Left hindlimb (tissue), 1 donor: ENCODE measurements at regions not wholly inside any gene's neighbourhood (a gene's known extent, or its start where the extent isn't known, plus 50 kb on each side); places are given as distances from the start of the nearest gene placed in this dataset.

Experiments
- DNase-seq: peaks from one replicate; pipeline ENCODE4 v3.0.0-alpha.2; 2018

DNA sequence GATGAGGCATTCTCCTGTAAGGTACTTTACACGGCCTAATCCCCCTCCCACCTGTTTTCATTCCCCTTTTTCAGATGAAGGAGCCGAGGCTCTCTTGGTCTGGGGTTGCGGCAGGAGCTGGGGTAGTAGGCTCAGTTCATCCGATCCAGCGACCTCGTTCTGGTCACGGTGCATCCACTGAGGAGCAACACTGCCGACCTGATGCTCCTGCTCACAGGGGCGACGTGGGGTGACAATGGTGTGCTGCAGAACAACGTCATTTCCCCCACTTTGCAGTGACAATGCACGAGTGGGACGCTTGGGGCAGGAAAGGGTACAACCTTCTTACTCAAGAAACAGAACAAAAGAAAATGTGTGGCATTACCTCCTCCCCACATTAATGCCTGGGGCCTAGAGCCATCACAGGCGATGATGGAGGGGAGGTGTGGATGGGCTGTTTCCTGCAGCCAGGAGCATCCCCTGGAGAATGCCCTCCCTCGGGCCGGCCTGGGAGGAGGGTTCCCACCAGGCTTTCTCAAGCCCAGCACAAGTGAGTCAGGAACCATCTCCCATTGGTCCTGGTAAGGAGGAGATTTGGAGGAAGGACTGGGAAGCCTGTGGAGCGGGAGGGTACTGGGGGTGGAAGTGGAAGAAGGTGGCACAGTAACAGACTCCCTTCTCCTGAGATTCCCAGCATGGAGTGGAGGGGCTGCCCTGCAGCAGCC is 125.6 kb downstream of the SPATA19 start:
- DNase-seq = no peak

GRCh38 chr11:133718831-133719230 is 126.5 kb downstream of the SPATA19 start:
- no peak for DNase-seq

GRCh38 chr11:133718238-133718637 is 127.1 kb downstream of the SPATA19 start:
- no peak for DNase-seq

DNA sequence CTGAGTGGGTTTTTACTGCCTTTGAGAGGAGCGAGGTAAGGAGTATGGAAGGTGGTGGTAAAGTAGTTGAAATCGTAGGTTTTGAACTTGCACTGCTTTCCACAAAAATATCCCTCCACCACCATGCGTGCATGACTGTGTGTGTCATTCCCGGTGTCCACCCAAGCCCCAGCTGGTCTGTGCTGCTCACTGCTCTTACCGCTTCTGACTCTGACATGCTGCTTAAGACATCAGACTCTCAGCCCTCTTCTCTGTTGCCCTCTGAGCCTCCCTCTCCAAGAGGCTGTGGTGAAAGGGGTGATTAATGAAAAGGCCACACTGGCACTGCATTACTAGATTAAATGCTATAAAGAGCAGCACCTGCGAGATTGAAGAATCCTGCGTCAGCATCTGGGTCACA is 128.7 kb downstream of the SPATA19 start:
- no peak for DNase-seq

DNA sequence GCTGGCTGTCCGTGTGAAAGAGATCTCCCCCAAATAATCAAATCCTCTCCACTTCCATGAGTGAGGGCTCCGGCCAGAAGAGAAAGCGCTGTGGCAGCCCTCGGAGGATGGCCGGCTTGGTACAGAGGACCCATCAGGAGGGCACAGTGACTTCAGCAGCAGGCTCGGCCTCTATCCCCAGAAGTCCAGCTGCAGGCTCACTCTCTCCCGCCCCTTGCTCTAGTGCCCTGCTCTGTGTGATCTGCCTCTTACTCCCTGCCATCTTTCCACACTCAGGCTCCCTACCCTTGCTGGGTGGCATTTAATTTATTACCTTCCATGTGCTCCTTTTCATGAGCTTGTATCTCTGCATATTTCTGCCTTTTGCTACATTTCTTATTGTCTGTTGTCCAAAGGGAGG is 129.7 kb downstream of the SPATA19 start:
- DNase-seq = no peak

- DNase-seq = no peak
Observed at GRCh38 chr11:133714471-133715375, 130.6 kb downstream of the SPATA19 start.

- no peak for DNase-seq
Observed at GRCh38 chr11:133713844-133714243, 131.5 kb downstream of the SPATA19 start.

DNA sequence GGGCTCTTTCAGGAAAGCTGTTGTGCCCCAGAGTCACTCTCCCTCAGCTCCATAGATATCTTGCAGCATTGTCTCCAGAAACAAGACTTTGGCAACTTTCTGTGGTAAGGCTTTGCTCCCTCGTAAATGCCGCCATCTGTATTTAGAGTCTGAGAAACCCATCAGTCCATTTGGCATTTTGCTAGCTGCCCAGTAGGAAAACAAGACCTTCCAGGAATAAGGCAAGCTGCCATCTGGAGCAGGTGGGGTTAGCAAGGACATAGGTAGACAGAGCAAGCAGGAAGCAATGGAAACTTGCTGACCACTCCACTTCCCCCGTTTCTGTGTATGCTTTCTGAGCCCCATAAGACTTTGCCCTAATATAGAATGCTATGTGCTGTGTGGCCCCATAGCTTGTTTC is 131.9 kb downstream of the SPATA19 start:
- DNase-seq = no peak

DNA sequence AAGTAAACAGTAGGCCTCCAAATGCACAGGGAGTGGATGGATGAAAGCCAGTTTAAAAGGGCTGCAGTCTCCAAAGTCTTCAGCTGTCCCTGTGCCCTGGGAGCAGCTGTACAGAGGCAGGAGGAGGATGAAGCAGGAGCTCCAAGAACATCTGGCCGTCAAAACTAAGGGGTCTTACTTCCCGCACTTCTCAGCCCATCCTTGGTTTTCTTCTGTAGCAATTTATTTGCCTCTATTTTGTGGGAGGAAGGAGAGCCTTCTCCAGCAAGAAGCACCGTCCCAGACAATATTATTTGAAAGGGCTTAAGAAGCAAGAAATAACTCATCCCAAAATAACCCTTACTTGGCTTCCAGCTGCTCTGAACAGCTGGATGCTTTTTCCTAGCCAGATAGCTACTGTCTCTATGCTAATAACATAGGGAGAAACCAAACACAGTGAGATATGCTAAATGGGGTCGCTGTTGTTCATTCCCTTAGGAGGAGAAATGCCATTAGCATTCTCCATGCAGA is 133.2 kb downstream of the SPATA19 start:
- DNase-seq = peak; percentile 40

DNA sequence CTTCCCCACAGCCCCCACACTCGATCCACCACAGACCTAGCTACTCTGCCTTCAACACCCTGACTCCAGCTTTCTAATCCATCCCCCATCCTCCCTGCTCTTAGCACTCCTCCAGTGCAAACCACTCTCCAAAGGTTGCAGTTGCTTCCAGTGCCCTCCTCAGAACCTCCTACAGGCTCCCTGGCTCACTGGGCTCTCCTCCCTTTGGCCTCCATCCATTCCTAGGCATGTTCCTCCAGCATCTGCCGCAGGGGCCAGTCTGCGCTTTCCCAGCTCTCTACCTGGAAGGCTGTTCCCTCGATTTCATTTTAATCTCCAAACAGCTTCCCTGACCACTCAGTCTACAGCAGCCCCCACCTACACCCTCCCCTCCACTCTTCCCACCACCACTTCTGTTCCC is 133.8 kb downstream of the SPATA19 start:
- no peak for DNase-seq

GRCh38 chr11:133710681-133711240 is 134.6 kb downstream of the SPATA19 start:
- DNase-seq = no peak

DNA sequence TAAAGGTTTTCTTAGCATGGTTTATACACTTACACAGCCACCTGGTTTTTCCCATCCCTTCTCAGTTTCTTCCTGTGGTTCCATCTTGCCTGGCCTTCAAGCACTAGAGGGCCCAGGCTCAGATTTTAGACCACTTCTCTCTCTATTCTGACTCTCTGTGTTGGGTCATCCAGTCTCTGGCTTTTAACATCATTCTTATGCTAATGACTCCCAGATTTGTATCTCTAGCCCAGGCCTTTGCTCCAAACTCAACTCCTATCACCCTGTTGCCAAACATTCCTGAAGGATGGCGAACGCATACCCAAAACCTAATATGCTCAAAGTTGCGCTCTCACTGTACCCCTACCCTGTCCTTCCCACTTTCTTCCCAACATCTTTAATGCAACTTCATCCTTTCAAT is 135.1 kb downstream of the SPATA19 start:
- no peak for DNase-seq

DNA sequence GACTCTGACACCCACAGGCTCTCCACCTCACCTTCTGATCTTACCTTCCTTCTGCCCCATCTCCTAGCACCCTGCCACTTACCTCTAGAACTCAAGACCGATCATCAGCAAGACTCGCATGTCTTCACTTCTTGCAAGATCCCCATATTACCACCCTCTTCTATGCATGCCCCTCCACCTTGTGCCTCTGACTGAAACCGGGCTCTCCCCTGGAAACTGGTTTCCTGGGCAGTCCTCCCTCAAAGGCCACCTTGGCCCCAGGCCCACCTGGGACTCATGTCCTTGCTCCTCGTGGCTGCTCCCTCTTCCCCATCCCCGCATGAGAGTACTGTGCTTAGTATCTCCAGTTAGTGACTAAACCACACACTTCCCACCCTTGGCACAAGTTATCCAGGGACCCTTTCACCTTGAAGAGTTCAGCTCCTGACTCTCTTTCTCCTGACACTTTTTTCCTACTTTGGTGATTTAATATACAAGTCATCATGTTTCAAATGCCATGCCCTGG is 136.7 kb downstream of the SPATA19 start:
- DNase-seq = no peak

GRCh38 chr11:133706925-133707794 is 138.2 kb downstream of the SPATA19 start:
- no peak for DNase-seq

DNA sequence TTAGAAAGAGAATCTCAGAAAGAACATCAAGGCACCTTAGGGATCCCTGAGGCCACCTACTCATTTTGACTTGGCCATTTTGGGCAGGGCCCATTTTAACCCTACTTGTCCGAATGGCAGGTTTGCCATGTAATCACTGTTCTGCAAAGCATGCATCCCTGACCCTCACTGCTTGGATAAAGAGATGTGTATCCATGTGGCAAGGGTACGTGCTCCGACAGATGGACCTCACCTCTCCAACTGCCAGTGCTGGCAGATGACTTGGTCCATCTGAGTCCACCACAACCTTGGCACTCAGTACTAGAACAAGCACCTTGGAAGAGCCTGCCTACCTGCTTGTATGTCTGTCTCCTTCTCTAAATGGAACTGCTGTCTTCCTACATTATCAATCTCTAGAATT is 139.4 kb downstream of the SPATA19 start:
- DNase-seq = no peak

- DNase-seq = no peak
Observed at GRCh38 chr11:133705074-133705648, 140.2 kb downstream of the SPATA19 start.

- no peak for DNase-seq
Observed at GRCh38 chr11:133699071-133699470, 146.2 kb downstream of the SPATA19 start.

- DNase-seq = no peak
Observed at GRCh38 chr11:133698654-133699053, 146.7 kb downstream of the SPATA19 start.

DNA sequence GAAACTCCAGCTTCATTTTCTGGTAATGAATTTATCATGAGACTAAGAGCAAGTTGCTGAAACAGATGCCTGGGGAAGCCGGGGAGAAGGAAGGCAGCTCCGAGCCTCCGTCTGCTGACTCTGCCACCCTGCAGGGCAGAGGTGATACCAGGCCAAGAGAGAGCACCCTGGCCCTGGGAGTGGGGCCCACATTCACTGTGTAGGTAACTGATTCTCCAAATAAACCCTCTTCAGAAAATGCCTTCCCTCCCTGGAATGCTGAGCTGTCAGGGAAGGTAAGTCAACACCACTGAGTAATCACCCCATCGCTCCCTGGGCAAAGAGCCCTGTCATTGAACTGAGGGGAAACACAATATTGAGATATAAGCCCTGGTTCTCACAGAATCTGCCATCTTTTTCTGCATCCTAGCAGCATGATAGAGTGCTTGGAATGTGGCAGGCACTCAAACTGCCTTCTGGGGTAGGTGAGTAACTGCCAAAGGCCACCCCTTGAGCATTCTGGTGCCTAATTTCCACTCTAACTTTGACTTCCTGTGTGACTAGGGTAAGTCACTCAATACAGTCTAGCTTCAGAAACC is 147.6 kb downstream of the SPATA19 start:
- no peak for DNase-seq

DNA sequence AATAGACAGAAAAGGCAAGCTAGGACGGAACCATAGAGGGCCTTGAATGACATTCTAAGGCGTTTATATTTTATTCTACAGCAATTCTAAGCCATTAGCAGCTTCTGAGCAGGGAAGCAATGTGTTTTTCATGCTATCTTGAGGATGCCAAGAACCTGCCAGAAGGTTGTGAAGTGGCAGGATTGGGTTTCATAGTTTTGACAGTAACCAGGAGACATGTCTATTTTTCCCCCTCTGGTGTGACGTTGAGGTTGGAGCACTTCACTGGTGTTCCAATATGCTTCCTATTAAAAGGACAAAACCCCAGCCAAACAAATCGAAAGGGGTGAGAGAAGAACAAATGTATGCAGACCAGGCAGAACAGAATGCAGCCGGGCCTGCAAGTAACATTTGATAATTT is 148.2 kb downstream of the SPATA19 start:
- no peak for DNase-seq

DNA sequence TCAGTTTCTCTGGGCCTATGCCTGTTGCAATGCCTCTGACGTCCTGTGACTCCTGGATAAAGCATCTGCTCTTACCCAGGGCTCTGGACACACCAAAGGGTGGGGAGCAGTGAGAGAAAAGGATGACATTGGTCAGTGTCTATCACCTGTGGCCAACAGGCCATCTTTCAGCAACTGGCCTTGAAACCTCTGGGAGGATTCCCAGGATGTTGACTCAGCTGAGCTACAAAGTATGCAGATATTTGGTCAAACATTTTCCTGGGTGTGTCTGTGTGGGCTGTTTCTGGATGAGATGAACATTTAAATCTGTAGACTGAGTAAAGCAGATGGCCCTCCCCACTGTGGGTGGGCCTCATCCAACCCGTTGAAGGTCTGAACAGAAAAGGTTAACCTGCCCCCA is 149.9 kb downstream of the SPATA19 start:
- DNase-seq = no peak

DNA sequence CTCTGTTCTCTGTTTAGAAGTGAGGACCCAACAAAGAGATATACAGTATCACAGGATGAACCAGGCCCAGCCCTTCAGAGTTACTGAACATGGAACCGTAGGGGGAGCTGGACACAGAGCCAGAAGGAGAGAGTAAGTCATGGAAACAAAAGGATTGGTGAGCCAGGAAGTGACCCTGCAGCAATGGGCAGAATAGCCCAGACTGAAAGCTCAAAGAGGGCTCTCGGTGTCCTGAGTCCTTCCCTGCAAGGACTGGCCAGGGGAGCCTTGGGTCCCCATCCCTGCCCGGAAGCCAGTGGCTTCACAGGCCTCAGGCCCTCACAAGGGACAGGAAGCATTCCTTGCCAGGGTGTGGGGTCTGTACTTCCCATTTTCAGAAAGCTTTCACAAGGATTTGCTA is 150.6 kb downstream of the SPATA19 start:
- DNase-seq = no peak
